Nephron (organoid): ENCODE measurements at regions not wholly inside any gene's neighbourhood (a gene's known extent, or its start where the extent isn't known, plus 50 kb on each side); places are given as distances from the start of the nearest gene placed in this dataset.
"Not testable (repeated sequence)": the region's sequence is repeated elsewhere in the genome, so short reads cannot be mapped to it uniquely, and the experiment has no call there.

Experiments used
- H3K27ac Mint-ChIP-seq, 3 experiments: 2 replicates each; pipeline ENCODE4 v1.8.0; 2020; ENCODE audit warnings: mixed read lengths in 3 of 3, mild to moderate bottlenecking in 2 of 3, moderate library complexity in 1 of 3
- H3K27me3 Mint-ChIP-seq: 2 replicates; pipeline ENCODE4 v1.8.0; 2021; ENCODE audit warnings: low read depth, mild to moderate bottlenecking, moderate library complexity, mixed read lengths
- H3K36me3 Mint-ChIP-seq: 2 replicates; pipeline ENCODE4 v1.8.0; 2020; ENCODE audit warnings: low read depth, mixed read lengths
- H3K4me1 Mint-ChIP-seq: 2 replicates; pipeline ENCODE4 v1.8.0; 2020; ENCODE audit warnings: mixed read lengths
- H3K4me3 Mint-ChIP-seq, 3 experiments: 2 replicates each; pipeline ENCODE4 v1.8.0; 2020; ENCODE audit warnings: mild to moderate bottlenecking in 3 of 3, mixed read lengths in 3 of 3, moderate library complexity in 2 of 3
- H3K9me3 Mint-ChIP-seq: 2 replicates; pipeline ENCODE4 v1.8.0; 2020; ENCODE audit warnings: mixed read lengths
- TF ChIP-seq, protein P1 (sequence below), 3 experiments: fragments of 200-600 bp; sonication (generic); IDR thresholded peaks; one replicate each; pipeline ENCODE4 v1.5.0; 2021; ENCODE audit warnings: antibody characterized with exemption in 3 of 3; ENCODE audit not compliant: unreplicated experiment in 3 of 3

DNA sequence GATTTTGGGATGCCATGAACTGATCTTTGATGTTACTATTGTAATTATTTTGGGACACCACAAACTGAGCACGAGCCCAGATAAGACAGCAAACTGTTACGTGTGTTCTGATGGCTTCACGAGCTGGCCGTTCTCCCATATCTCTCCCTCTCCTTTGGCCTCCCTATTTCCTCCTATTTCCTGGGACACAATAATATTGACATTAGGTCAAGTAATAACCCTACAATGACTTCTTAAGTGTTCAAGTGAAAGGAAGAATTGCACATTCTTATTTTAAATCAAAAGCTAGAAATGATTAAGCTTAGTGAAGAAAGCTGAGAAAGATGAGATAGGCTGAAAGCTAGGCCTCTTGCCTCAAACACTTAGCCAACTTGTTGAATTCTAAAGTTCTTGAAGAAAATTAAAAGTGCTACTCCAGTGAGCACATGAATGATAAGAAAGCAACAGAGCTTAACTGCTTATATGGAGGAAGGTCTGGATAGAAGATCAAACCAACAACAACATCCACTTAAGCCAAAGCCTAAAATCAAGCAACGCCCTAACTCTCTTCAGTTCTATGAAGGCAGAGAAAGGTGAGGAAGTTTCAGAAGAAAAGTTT is 247.1 kb downstream of the LRRC70 start:
- Mint-ChIP-seq H3K4me1 (no peaks in the 10 kb centered on the region), H3K4me3 (no peak overlapping the region), H3K36me3 (no peaks in the 10 kb centered on the region), H3K27ac (no peak overlapping the region), H3K27me3 (peaks cover 4% of the 10 kb centered on the region), H3K9me3 (peaks cover 5% of the 10 kb centered on the region)
- TF ChIP-seq, protein P1, sequence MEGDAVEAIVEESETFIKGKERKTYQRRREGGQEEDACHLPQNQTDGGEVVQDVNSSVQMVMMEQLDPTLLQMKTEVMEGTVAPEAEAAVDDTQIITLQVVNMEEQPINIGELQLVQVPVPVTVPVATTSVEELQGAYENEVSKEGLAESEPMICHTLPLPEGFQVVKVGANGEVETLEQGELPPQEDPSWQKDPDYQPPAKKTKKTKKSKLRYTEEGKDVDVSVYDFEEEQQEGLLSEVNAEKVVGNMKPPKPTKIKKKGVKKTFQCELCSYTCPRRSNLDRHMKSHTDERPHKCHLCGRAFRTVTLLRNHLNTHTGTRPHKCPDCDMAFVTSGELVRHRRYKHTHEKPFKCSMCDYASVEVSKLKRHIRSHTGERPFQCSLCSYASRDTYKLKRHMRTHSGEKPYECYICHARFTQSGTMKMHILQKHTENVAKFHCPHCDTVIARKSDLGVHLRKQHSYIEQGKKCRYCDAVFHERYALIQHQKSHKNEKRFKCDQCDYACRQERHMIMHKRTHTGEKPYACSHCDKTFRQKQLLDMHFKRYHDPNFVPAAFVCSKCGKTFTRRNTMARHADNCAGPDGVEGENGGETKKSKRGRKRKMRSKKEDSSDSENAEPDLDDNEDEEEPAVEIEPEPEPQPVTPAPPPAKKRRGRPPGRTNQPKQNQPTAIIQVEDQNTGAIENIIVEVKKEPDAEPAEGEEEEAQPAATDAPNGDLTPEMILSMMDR (IDR thresholded peaks at IDR 0.05; ENCODE audit: unreplicated experiment in 3 of 3), result no peak

DNA sequence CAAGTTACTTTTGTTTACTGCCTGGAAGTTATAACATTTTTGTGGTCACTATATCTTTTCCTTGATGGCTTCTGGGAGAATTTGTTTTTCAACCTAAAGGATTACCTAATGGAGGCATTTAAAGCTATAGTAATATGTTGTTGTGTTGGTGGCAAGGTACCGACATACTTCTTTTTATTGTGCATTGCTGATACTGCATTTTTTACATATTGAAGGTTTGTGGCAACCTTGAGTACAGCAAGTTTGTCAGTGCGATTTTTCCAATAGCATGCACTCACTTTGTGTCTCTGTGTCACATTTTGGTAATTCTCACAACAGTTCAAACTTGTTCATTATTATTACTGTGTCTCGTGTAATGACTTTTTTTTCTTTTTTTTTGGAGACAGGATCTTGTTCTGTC is 246.3 kb downstream of the LRRC70 start:
- no peak overlapping the region for H3K4me3 Mint-ChIP-seq
- TF ChIP-seq, protein P1 (IDR thresholded peaks at IDR 0.05; ENCODE audit: unreplicated experiment in 3 of 3), result no peak
- peaks cover 5% of the 10 kb centered on the region for H3K9me3 Mint-ChIP-seq
- no peaks in the 10 kb centered on the region for H3K36me3 Mint-ChIP-seq
- H3K27ac Mint-ChIP-seq, result no peak overlapping the region
- H3K4me1 Mint-ChIP-seq, result no peaks in the 10 kb centered on the region
- peaks cover 4% of the 10 kb centered on the region for H3K27me3 Mint-ChIP-seq

DNA sequence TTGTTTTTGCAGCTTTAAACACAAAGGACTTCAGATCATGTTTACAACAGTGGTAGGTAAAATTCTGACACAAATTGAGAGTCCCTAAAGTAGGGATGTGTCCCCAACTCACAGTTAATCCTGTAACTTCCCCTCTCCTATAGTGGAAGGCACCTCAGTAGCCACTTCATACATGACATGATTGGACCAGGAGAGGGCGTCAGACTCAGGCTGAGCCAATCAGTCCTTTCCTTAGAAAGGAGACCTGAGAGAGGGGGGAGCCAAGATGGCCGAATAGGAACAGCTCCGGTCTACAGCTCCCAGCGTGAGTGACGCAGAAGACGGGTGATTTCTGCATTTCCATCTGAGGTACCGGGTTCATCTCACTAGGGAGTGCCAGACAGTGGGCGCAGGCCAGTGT is 238.4 kb downstream of the LRRC70 start:
- peaks cover 20% of the 10 kb centered on the region for H3K9me3 Mint-ChIP-seq
- H3K4me3 Mint-ChIP-seq, H3K27ac Mint-ChIP-seq: not testable (repeated sequence)

DNA sequence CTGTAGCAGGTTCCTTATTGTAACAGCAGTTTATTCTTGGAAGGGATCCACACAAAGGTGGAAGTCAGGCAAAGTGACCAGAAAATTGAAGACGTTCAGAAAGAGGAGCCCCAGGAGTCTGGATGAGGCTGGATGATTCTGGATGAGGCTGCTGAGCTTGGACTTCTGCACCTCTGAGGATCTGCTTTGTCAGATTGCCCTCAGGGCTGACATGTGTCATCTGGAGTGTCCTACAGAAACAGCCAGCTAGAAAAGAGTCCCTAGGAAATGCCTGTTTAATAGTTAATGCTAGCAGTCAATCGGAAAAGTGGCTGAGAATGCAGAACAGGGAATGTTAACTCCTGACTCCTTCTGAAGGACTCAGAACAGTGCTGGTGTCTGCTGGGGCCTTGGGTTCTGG is 236.4 kb downstream of the LRRC70 start:
- no peak overlapping the region for H3K27ac Mint-ChIP-seq
- H3K4me3 Mint-ChIP-seq, result no peak overlapping the region
- no peaks in the 10 kb centered on the region for H3K27me3 Mint-ChIP-seq
- TF ChIP-seq, protein P1 (IDR thresholded peaks at IDR 0.05; ENCODE audit: unreplicated experiment in 3 of 3), result no peak
- H3K9me3 Mint-ChIP-seq, result peaks cover 20% of the 10 kb centered on the region
- no peaks in the 10 kb centered on the region for H3K4me1 Mint-ChIP-seq
- no peaks in the 10 kb centered on the region for H3K36me3 Mint-ChIP-seq

More for the DNA sequence above, 238.4 kb downstream of the LRRC70 start:
- not testable (repeated sequence) for H3K27me3 Mint-ChIP-seq, H3K4me1 Mint-ChIP-seq, H3K36me3 Mint-ChIP-seq

DNA sequence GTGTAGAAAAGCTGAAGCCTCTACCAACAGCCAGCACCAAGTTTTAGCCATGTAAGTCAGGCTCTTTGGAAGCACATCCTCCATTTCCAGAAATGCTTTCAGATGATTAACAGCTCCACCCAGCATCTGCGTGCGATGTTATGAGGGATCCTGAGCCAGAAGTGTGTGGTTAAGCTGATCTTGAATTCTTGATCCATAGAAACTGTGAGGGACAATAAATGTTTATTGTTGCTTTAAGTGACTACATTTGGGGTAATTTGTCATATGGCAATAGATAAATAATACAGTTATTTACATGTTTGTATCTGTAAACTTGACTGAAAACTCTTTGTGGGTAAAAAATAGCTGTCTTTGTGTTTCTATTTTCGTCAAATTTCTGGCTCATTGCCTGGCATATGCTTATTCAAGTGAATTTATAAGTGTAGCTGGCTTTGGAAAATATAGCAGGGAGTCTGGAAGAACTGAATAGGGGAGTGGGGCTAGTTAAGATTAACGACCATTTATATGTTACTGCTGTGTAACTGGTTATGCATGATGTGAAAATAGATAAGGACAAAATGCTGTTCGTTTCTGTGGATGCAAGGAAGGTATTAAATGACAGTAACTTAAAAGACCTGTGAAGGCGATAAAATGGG is 234.1 kb downstream of the LRRC70 start:
- H3K36me3 Mint-ChIP-seq, result no peaks in the 10 kb centered on the region
- peaks cover 23% of the 10 kb centered on the region for H3K9me3 Mint-ChIP-seq

DNA sequence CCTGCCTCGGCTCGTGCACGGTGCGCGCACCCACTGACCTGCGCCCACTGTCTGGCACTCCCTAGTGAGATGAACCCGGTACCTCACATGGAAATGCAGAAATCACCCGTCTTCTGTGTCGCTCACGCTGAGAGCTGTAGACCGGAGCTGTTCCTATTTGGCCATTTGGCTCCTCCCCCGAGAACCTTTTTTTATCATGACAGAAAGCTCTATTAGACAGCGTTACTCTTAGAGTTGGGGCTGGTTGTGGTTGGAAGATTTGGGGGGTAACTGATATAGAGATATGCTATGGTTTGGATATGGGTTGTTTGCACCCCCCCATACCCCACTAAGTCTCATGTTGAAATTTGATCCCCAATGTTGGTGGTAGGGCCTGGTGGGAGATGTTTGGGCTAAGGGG is 226.2 kb downstream of the LRRC70 start:
- not testable (repeated sequence) for H3K36me3 Mint-ChIP-seq, H3K4me3 Mint-ChIP-seq, H3K27ac Mint-ChIP-seq, H3K4me1 Mint-ChIP-seq, H3K27me3 Mint-ChIP-seq
- H3K9me3 Mint-ChIP-seq, result peaks cover 13% of the 10 kb centered on the region

More for the DNA sequence above, 234.1 kb downstream of the LRRC70 start:
- H3K4me1 Mint-ChIP-seq, result no peaks in the 10 kb centered on the region
- H3K27ac Mint-ChIP-seq, result peak overlapping the region in 1 of 3 experiments; percentile 40
- peaks cover 4% of the 10 kb centered on the region for H3K27me3 Mint-ChIP-seq
- TF ChIP-seq, protein P1 (IDR thresholded peaks at IDR 0.05; ENCODE audit: unreplicated experiment in 3 of 3), result no peak
- no peak overlapping the region for H3K4me3 Mint-ChIP-seq

DNA sequence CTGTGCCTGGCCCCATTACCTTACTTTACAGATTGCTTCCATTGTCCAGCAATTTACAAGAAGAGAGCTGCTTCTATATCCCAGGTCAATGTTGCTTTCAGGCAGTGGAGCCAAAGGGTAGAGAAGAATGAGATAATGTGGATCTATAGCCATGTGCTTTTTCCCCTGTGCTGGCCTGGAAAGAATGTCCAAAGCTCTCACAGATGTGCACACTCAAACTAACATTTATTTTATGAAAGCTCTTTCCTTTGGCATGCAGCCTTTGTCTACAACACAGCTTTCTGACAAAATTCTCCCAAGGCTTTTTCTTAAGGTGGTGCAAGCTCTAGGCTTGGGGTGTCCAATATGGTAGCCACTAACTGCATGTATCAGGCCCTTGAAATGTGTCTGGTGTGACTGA is 217.3 kb downstream of the LRRC70 start:
- Mint-ChIP-seq H3K4me1 (no peaks in the 10 kb centered on the region), H3K9me3 (peaks cover 11% of the 10 kb centered on the region), H3K27me3 (no peaks in the 10 kb centered on the region), H3K4me3 (no peak overlapping the region), H3K36me3 (no peaks in the 10 kb centered on the region), H3K27ac (no peak overlapping the region)
- TF ChIP-seq, protein P1 (IDR thresholded peaks at IDR 0.05; ENCODE audit: unreplicated experiment in 3 of 3), result no peak
